ENCODE measurements at regions not wholly inside any gene's neighbourhood (a gene's known extent, or its start where the extent isn't known, plus 50 kb on each side); places are given as distances from the start of the nearest gene placed in this dataset.

DNA sequence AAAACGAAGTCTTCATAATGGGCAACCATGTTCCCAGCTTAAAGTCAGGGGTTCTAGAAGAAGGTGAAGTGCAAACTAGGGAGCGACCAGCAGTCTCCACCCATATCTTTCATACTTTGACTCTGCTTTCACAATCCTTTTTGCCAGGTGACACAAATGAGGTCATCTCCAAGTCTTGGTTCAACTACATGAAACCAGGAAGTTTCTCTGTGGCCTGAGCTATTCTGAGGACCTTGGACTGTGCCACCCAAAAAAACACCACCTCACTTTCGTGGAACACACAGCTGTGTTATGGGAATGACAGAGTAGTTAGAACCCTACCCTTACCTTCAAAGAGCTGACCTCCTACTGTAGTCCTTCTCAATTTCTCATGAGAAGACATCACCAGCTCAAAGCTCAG is 309.2 kb downstream of the AGTPBP1 start:
- Histone ChIP-seq H3K79me1 (replicated peaks; ENCODE audit: low read length, poor library complexity, severe bottlenecking) (no peaks in the 10 kb centered on the region), H3K14ac (ENCODE audit: low read length in 2 of 2) (no peak overlapping the region), H3K27ac (ENCODE audit: low read length, poor library complexity, severe bottlenecking) (no peak overlapping the region), H4K8ac (ENCODE audit: low read length) (no peak overlapping the region), H3K9ac (ENCODE audit: low read length) (no peak overlapping the region), H3K18ac (ENCODE audit: low read depth in 1 of 2, low read length in 2 of 2) (no peak overlapping the region), H3K4me1 (ENCODE audit: control insufficient read depth, insufficient read depth, low read depth, low read length) (no peaks in the 10 kb centered on the region), H3K36me3 (ENCODE audit: control insufficient read depth in 1 of 2, insufficient read depth in 2 of 2, low read depth in 1 of 2, low read length in 2 of 2) (no peaks in the 10 kb centered on the region), H2BK5ac (ENCODE audit: low read depth, low read length, poor library complexity, severe bottlenecking) (no peak overlapping the region), H3K4me2 (ENCODE audit: low read length, poor library complexity, severe bottlenecking) (no peak overlapping the region), H3K27me3 (ENCODE audit: control insufficient read depth in 1 of 2, insufficient read depth in 1 of 2, low read length in 2 of 2) (peaks cover 0 to 14% of the 10 kb centered on the region in 2 experiments), H2BK15ac (ENCODE audit: low read depth, poor library complexity, severe bottlenecking) (no peak overlapping the region), H3K23ac (ENCODE audit: low read length in 2 of 2) (no peak overlapping the region), H2BK12ac (ENCODE audit: low read length in 2 of 2) (no peak overlapping the region), H2AFZ (ENCODE audit: low read depth, low read length) (no peak overlapping the region), H3K4me3 (ENCODE audit: insufficient read depth in 1 of 2, low read depth in 1 of 2, low read length in 2 of 2) (no peak overlapping the region), H3K9me3 (ENCODE audit: control insufficient read depth, low read length) (no peaks in the 10 kb centered on the region), H4K91ac (ENCODE audit: low read length) (no peak overlapping the region), H3K4ac (ENCODE audit: low read depth in 1 of 2, low read length in 2 of 2) (no peak overlapping the region), H2BK120ac (ENCODE audit: low read depth, low read length) (no peak overlapping the region), H2AK5ac (ENCODE audit: low read length, severe bottlenecking) (no peak overlapping the region)
- 77% methylated on average over 3 of the region's 3 CpGs for WGBS
- no peak for DNase-seq

GRCh38 chr9:85431339-85432102 is 310.2 kb downstream of the AGTPBP1 start:
- Histone ChIP-seq H2AFZ (ENCODE audit: low read depth, low read length) (no peak overlapping the region), H3K23ac (ENCODE audit: low read length in 2 of 2) (no peak overlapping the region), H3K4me1 (ENCODE audit: control insufficient read depth, insufficient read depth, low read depth, low read length) (no peaks in the 10 kb centered on the region), H3K4me2 (ENCODE audit: low read length, poor library complexity, severe bottlenecking) (no peak overlapping the region), H3K27me3 (ENCODE audit: control insufficient read depth in 1 of 2, insufficient read depth in 1 of 2, low read length in 2 of 2) (peaks cover 0 to 14% of the 10 kb centered on the region in 2 experiments), H2AK5ac (ENCODE audit: low read length, severe bottlenecking) (no peak overlapping the region), H3K14ac (ENCODE audit: low read length in 2 of 2) (no peak overlapping the region), H2BK15ac (ENCODE audit: low read depth, poor library complexity, severe bottlenecking) (no peak overlapping the region), H3K9me3 (ENCODE audit: control insufficient read depth, low read length) (no peaks in the 10 kb centered on the region), H2BK120ac (ENCODE audit: low read depth, low read length) (no peak overlapping the region), H4K91ac (ENCODE audit: low read length) (no peak overlapping the region), H3K18ac (ENCODE audit: low read depth in 1 of 2, low read length in 2 of 2) (no peak overlapping the region), H2BK5ac (ENCODE audit: low read depth, low read length, poor library complexity, severe bottlenecking) (no peak overlapping the region), H4K8ac (ENCODE audit: low read length) (no peak overlapping the region), H3K36me3 (ENCODE audit: control insufficient read depth in 1 of 2, insufficient read depth in 2 of 2, low read depth in 1 of 2, low read length in 2 of 2) (no peaks in the 10 kb centered on the region), H3K4ac (ENCODE audit: low read depth in 1 of 2, low read length in 2 of 2) (no peak overlapping the region), H3K27ac (ENCODE audit: low read length, poor library complexity, severe bottlenecking) (no peak overlapping the region), H3K79me1 (replicated peaks; ENCODE audit: low read length, poor library complexity, severe bottlenecking) (no peaks in the 10 kb centered on the region), H3K9ac (ENCODE audit: low read length) (peak overlapping the region; percentile 36), H3K4me3 (ENCODE audit: insufficient read depth in 1 of 2, low read depth in 1 of 2, low read length in 2 of 2) (no peak overlapping the region), H2BK12ac (ENCODE audit: low read length in 2 of 2) (no peak overlapping the region)
- DNase-seq, result peak; percentile 43
- WGBS, result 91% methylated on average over 2 of the region's 3 CpGs

GRCh38 chr9:85430659-85431338 is 311.0 kb downstream of the AGTPBP1 start:
- Histone ChIP-seq H3K27me3 (ENCODE audit: control insufficient read depth in 1 of 2, insufficient read depth in 1 of 2, low read length in 2 of 2) (peaks cover 0 to 14% of the 10 kb centered on the region in 2 experiments), H3K4me3 (ENCODE audit: insufficient read depth in 1 of 2, low read depth in 1 of 2, low read length in 2 of 2) (no peak overlapping the region), H3K79me1 (replicated peaks; ENCODE audit: low read length, poor library complexity, severe bottlenecking) (no peaks in the 10 kb centered on the region), H3K9ac (ENCODE audit: low read length) (peak overlapping the region; percentile 36), H3K4me1 (ENCODE audit: control insufficient read depth, insufficient read depth, low read depth, low read length) (no peaks in the 10 kb centered on the region), H3K4ac (ENCODE audit: low read depth in 1 of 2, low read length in 2 of 2) (no peak overlapping the region), H3K36me3 (ENCODE audit: control insufficient read depth in 1 of 2, insufficient read depth in 2 of 2, low read depth in 1 of 2, low read length in 2 of 2) (no peaks in the 10 kb centered on the region), H4K91ac (ENCODE audit: low read length) (no peak overlapping the region), H2BK120ac (ENCODE audit: low read depth, low read length) (no peak overlapping the region), H3K27ac (ENCODE audit: low read length, poor library complexity, severe bottlenecking) (no peak overlapping the region), H2BK5ac (ENCODE audit: low read depth, low read length, poor library complexity, severe bottlenecking) (no peak overlapping the region), H3K4me2 (ENCODE audit: low read length, poor library complexity, severe bottlenecking) (no peak overlapping the region), H3K23ac (ENCODE audit: low read length in 2 of 2) (no peak overlapping the region), H2AK5ac (ENCODE audit: low read length, severe bottlenecking) (no peak overlapping the region), H2BK12ac (ENCODE audit: low read length in 2 of 2) (no peak overlapping the region), H4K8ac (ENCODE audit: low read length) (no peak overlapping the region), H2AFZ (ENCODE audit: low read depth, low read length) (no peak overlapping the region), H3K9me3 (ENCODE audit: control insufficient read depth, low read length) (no peaks in the 10 kb centered on the region), H2BK15ac (ENCODE audit: low read depth, poor library complexity, severe bottlenecking) (no peak overlapping the region), H3K18ac (ENCODE audit: low read depth in 1 of 2, low read length in 2 of 2) (no peak overlapping the region), H3K14ac (ENCODE audit: low read length in 2 of 2) (peak overlapping the region in 1 of 2 experiments; percentile 28)
- WGBS, result 91% methylated on average over 16 of the region's 18 CpGs
- DNase-seq, result no peak

DNA sequence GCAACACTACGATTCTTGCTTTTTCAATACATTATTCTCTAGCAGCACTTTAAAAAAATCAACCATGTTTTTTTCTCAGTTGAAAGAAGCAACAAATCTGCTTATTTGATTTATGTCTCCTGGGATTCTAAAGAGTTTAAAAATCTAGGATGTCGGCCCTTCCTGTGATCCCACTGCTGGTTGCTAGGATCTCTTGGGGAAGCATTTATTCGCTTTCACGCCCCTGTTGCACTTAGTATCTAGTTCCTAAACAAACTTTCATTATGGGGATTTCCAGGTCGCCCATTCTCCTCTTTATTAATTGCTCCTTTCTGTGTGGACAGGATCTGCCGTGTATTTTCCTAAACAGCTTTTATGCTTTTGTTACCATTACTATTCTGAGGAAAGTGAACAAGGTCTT is 313.5 kb downstream of the AGTPBP1 start:
- H3K27me3 ChIP-seq (ENCODE audit: control insufficient read depth in 1 of 2, insufficient read depth in 1 of 2, low read length in 2 of 2), result peaks cover 0 to 14% of the 10 kb centered on the region in 2 experiments
- no peak overlapping the region for H2BK5ac ChIP-seq (ENCODE audit: low read depth, low read length, poor library complexity, severe bottlenecking)
- no peak overlapping the region for H3K27ac ChIP-seq (ENCODE audit: low read length, poor library complexity, severe bottlenecking)
- no peak overlapping the region for H3K9ac ChIP-seq (ENCODE audit: low read length)
- no peak overlapping the region for H2AFZ ChIP-seq (ENCODE audit: low read depth, low read length)
- no peak overlapping the region for H3K4me3 ChIP-seq (ENCODE audit: insufficient read depth in 1 of 2, low read depth in 1 of 2, low read length in 2 of 2)
- H2AK5ac ChIP-seq (ENCODE audit: low read length, severe bottlenecking), result no peak overlapping the region
- H4K91ac ChIP-seq (ENCODE audit: low read length), result no peak overlapping the region
- no peak overlapping the region for H2BK15ac ChIP-seq (ENCODE audit: low read depth, poor library complexity, severe bottlenecking)
- no peaks in the 10 kb centered on the region for H3K36me3 ChIP-seq (ENCODE audit: control insufficient read depth in 1 of 2, insufficient read depth in 2 of 2, low read depth in 1 of 2, low read length in 2 of 2)
- H3K4me2 ChIP-seq (ENCODE audit: low read length, poor library complexity, severe bottlenecking), result no peak overlapping the region
- H2BK120ac ChIP-seq (ENCODE audit: low read depth, low read length), result no peak overlapping the region
- no peak overlapping the region for H3K4ac ChIP-seq (ENCODE audit: low read depth in 1 of 2, low read length in 2 of 2)
- no peak overlapping the region for H3K18ac ChIP-seq (ENCODE audit: low read depth in 1 of 2, low read length in 2 of 2)
- peaks cover 1% of the 10 kb centered on the region for H3K4me1 ChIP-seq (ENCODE audit: control insufficient read depth, insufficient read depth, low read depth, low read length)
- H3K23ac ChIP-seq (ENCODE audit: low read length in 2 of 2), result no peak overlapping the region
- no peak overlapping the region for H3K14ac ChIP-seq (ENCODE audit: low read length in 2 of 2)
- no peak overlapping the region for H2BK12ac ChIP-seq (ENCODE audit: low read length in 2 of 2)
- no peaks in the 10 kb centered on the region for H3K79me1 ChIP-seq (replicated peaks; ENCODE audit: low read length, poor library complexity, severe bottlenecking)
- DNase-seq, result no peak
- no peak overlapping the region for H4K8ac ChIP-seq (ENCODE audit: low read length)
- H3K9me3 ChIP-seq (ENCODE audit: control insufficient read depth, low read length), result no peaks in the 10 kb centered on the region
- 75% methylated on average over 4 of the region's 6 CpGs for WGBS
